ENCODE measurements at regions not wholly inside any gene's neighbourhood (a gene's known extent, or its start where the extent isn't known, plus 50 kb on each side); places are given as distances from the start of the nearest gene placed in this dataset.

GRCh38 chr3:16028604-16029003 lies 145.9 kb upstream of the GALNT15 start:
- no peak for DNase-seq

GRCh38 chr3:16030342-16030741 lies 144.1 kb upstream of the GALNT15 start:
- Histone ChIP-seq H3K4me1 (ENCODE audit: low read depth) (no peaks in the 10 kb centered on the region), H3K36me3 (ENCODE audit: low read depth) (no peaks in the 10 kb centered on the region), H3K4me3 (no peak overlapping the region), H3K9me3 (no peaks in the 10 kb centered on the region)
- no peak for DNase-seq
- no peak for TF ChIP-seq CTCF (IDR thresholded peaks at IDR 0.05)
- intact Hi-C loops (cut with DNase I, micrococcal nuclease): no loop called here
- no peak for ATAC-seq

More at GRCh38 chr3:16028604-16029003, 145.9 kb upstream of the GALNT15 start:
- Histone ChIP-seq H3K9me3 (no peaks in the 10 kb centered on the region), H3K36me3 (ENCODE audit: low read depth) (no peaks in the 10 kb centered on the region), H3K4me3 (no peak overlapping the region), H3K4me1 (ENCODE audit: low read depth) (no peaks in the 10 kb centered on the region)
- ATAC-seq: no peak
- intact Hi-C loops (cut with DNase I, micrococcal nuclease): no loop called here
- TF ChIP-seq CTCF (IDR thresholded peaks at IDR 0.05): no peak

- intact Hi-C loops (cut with DNase I, micrococcal nuclease): no loop called here
- no peak overlapping the region for H3K4me3 ChIP-seq
- no peaks in the 10 kb centered on the region for H3K9me3 ChIP-seq
- ATAC-seq: no peak
- H3K4me1 ChIP-seq (ENCODE audit: low read depth): no peaks in the 10 kb centered on the region
- TF ChIP-seq CTCF (IDR thresholded peaks at IDR 0.05): no peak
- no peaks in the 10 kb centered on the region for H3K36me3 ChIP-seq (ENCODE audit: low read depth)
- no peak for DNase-seq
Measured at GRCh38 chr3:16031434-16031833, 143.0 kb upstream of the GALNT15 start.

- H3K9me3 ChIP-seq: no peaks in the 10 kb centered on the region
- intact Hi-C loops (cut with DNase I, micrococcal nuclease): no loop called here
Measured at GRCh38 chr3:16033889-16034687, 140.4 kb upstream of the GALNT15 start.

GRCh38 chr3:16040991-16041390 lies 133.5 kb upstream of the GALNT15 start:
- Histone ChIP-seq H3K4me3 (no peak overlapping the region), H3K36me3 (ENCODE audit: low read depth) (no peaks in the 10 kb centered on the region), H3K4me1 (ENCODE audit: low read depth) (no peaks in the 10 kb centered on the region), H3K9me3 (no peaks in the 10 kb centered on the region)
- no peak for DNase-seq
- intact Hi-C loops (cut with DNase I, micrococcal nuclease): no loop called here
- no peak for TF ChIP-seq CTCF (IDR thresholded peaks at IDR 0.05)
- ATAC-seq: no peak

More at GRCh38 chr3:16033889-16034687, 140.4 kb upstream of the GALNT15 start:
- no peaks in the 10 kb centered on the region for H3K4me1 ChIP-seq (ENCODE audit: low read depth)
- ATAC-seq (no peak), DNase-seq (no peak)
- H3K36me3 ChIP-seq (ENCODE audit: low read depth): no peaks in the 10 kb centered on the region
- no peak for TF ChIP-seq CTCF (IDR thresholded peaks at IDR 0.05)
- no peak overlapping the region for H3K4me3 ChIP-seq
